Stomach (tissue), 8 donors: ENCODE measurements at regions not wholly inside any gene's neighbourhood (a gene's known extent, or its start where the extent isn't known, plus 50 kb on each side); places are given as distances from the start of the nearest gene placed in this dataset.

Experiments used
- DNase-seq, 2 donors: peaks; one replicate each; pipeline versions ENCODE4 v3.0.0 to v3.0.0-alpha.2; 2013 to 2019
- H3K27ac ChIP-seq, 5 donors: fragments of 200-600 bp in 4 of 5; sonication (generic) in 4 of 5; one replicate each; pipeline ENCODE4 v1.5.1; 2013 to 2019; ENCODE audit warnings: mild to moderate bottlenecking in 1 of 5, moderate library complexity in 1 of 5
- H3K27me3 ChIP-seq, 3 donors: fragments of 200-600 bp; sonication (generic); one replicate each; pipeline ENCODE4 v1.5.1; 2017 to 2019; ENCODE audit warnings: mixed run types in 1 of 3
- H3K36me3 ChIP-seq, 4 donors: fragments of 200-600 bp; sonication (generic); 1 replicate in 3 of 4; 2 replicates in 1 of 4; pipeline ENCODE4 v1.5.1; 2016 to 2019
- H3K4me1 ChIP-seq, 4 donors: fragments of 200-600 bp; sonication (generic); one replicate each; pipeline ENCODE4 v1.5.1; 2016 to 2019
- H3K4me3 ChIP-seq, 4 donors: fragments of 200-600 bp; sonication (generic) in 3 of 4; one replicate each; pipeline ENCODE4 v1.5.1; 2016 to 2019; ENCODE audit warnings: mild to moderate bottlenecking in 1 of 4
- H3K9me3 ChIP-seq, 4 donors: fragments of 200-600 bp; sonication (generic); one replicate each; pipeline ENCODE4 v1.5.1; 2016 to 2019
- CTCF ChIP-seq, 7 experiments: fragments of 450-650 bp in 4 of 7; fragments of 200-600 bp in 3 of 7; sonication (generic) in 3 of 7; IDR thresholded peaks; one replicate each; pipeline ENCODE4 v1.5.1; 2016 to 2019; ENCODE audit warnings: antibody characterized with exemption in 7 of 7, control low read depth in 2 of 7, mild to moderate bottlenecking in 1 of 7
- EP300 ChIP-seq: sonication (generic); formaldehyde crosslinking; IDR thresholded peaks from one replicate; pipeline ENCODE4 v1.6.1; 2017; ENCODE audit warnings: antibody characterized with exemption
- POLR2A ChIP-seq, 4 donors: fragments of 450-650 bp; IDR thresholded peaks; one replicate each; pipeline ENCODE4 v1.6.1; 2016; ENCODE audit warnings: antibody characterized with exemption in 4 of 4, control low read depth in 2 of 4, mild to moderate bottlenecking in 1 of 4, moderate library complexity in 1 of 4
- POLR2AphosphoS5 ChIP-seq, 3 donors: sonication (generic); formaldehyde crosslinking; IDR thresholded peaks; one replicate each; pipeline ENCODE4 v1.6.1; 2016; ENCODE audit warnings: antibody characterized with exemption in 3 of 3
- WGBS, 5 donors: extraction: QIAGEN DNeasy Blood & Tissue Kit in 3 of 5; methylation state at CpG; one replicate each; pipeline versions ENCODE4 v1.1.5 to v1.1.7; 2013 to 2018; 5-methylcytosine and 5-hydroxymethylcytosine counted together
- intact Hi-C: fragments of 100-400 bp; cut with DNase I; formaldehyde crosslinking; loops from one replicate; pipeline ENCODE4 v1.15.1; 2023; ENCODE audit warnings: low total_unique reads
- donor health status: healthy with polysubstance abuse.
- donor health status: Bipolar disorder and iron deficiency.
- donor health status: healthy.

GRCh38 chr6:146901940-146902816 lies 302.0 kb upstream of the STXBP5 start:
- Histone ChIP-seq H3K4me3 (no peak overlapping the region), H3K9me3 (no peaks in the 10 kb centered on the region), H3K27me3 (no peaks in the 10 kb centered on the region), H3K36me3 (no peaks in the 10 kb centered on the region), H3K4me1 (peaks cover 0 to 16% (median 5%) of the 10 kb centered on the region in 4 donors), H3K27ac (no peak overlapping the region)
- TF ChIP-seq POLR2AphosphoS5 (IDR thresholded peaks at IDR 0.05) (no peak), CTCF (IDR thresholded peaks at IDR 0.05) (no peak), EP300 (no peak), POLR2A (IDR thresholded peaks at IDR 0.05) (no peak)
- WGBS, 5 donors, result 85 to 92% (median 87%) methylated on average over 6 of the region's 6 CpGs
- intact Hi-C loops, result no loop called here
- DNase-seq, result no peak

- Histone ChIP-seq H3K36me3 (no peaks in the 10 kb centered on the region), H3K4me3 (no peak overlapping the region), H3K9me3 (no peaks in the 10 kb centered on the region), H3K27ac (no peak overlapping the region), H3K27me3 (no peaks in the 10 kb centered on the region), H3K4me1 (peaks cover 0 to 16% (median 5%) of the 10 kb centered on the region in 4 donors)
- no peak for TF ChIP-seq POLR2A (IDR thresholded peaks at IDR 0.05)
- TF ChIP-seq CTCF (IDR thresholded peaks at IDR 0.05), result no peak
- TF ChIP-seq EP300, result no peak
- TF ChIP-seq POLR2AphosphoS5 (IDR thresholded peaks at IDR 0.05), result no peak
- WGBS, 5 donors, result 88 to 100% (median 89%) methylated on average over 1 of the region's 1 CpG
- intact Hi-C loops, result no loop called here
- DNase-seq, result no peak
These were observed 301.4 kb upstream of the STXBP5 start for GRCh38 chr6:146902846-146903245.

GRCh38 chr6:146903451-146903850 lies 300.8 kb upstream of the STXBP5 start:
- WGBS, 5 donors, result 78 to 90% (median 87%) methylated on average over 7 of the region's 7 CpGs
- intact Hi-C loops, result no loop called here
- Histone ChIP-seq H3K4me1 (peaks cover 0 to 16% (median 5%) of the 10 kb centered on the region in 4 donors), H3K4me3 (no peak overlapping the region), H3K9me3 (no peaks in the 10 kb centered on the region), H3K36me3 (no peaks in the 10 kb centered on the region), H3K27me3 (no peaks in the 10 kb centered on the region), H3K27ac (no peak overlapping the region)
- no peak for DNase-seq
- no peak for TF ChIP-seq POLR2A (IDR thresholded peaks at IDR 0.05)
- TF ChIP-seq CTCF (IDR thresholded peaks at IDR 0.05), result no peak
- TF ChIP-seq EP300, result no peak
- TF ChIP-seq POLR2AphosphoS5 (IDR thresholded peaks at IDR 0.05), result no peak

GRCh38 chr6:146904596-146904995 lies 299.6 kb upstream of the STXBP5 start:
- DNase-seq, result no peak
- no peak for TF ChIP-seq POLR2A (IDR thresholded peaks at IDR 0.05)
- no peak for TF ChIP-seq EP300
- TF ChIP-seq POLR2AphosphoS5 (IDR thresholded peaks at IDR 0.05), result no peak
- TF ChIP-seq CTCF (IDR thresholded peaks at IDR 0.05), result no peak
- no peaks in the 10 kb centered on the region for H3K36me3 ChIP-seq
- no peak overlapping the region for H3K4me3 ChIP-seq
- no peaks in the 10 kb centered on the region for H3K27me3 ChIP-seq
- H3K4me1 ChIP-seq, result peaks cover 0 to 16% (median 5%) of the 10 kb centered on the region in 4 donors
- H3K27ac ChIP-seq, result no peak overlapping the region
- 81 to 92% (median 86%) methylated on average over 6 of the region's 6 CpGs for WGBS, 5 donors
- H3K9me3 ChIP-seq, result no peaks in the 10 kb centered on the region
- intact Hi-C loops, result no loop called here
